GM12872 (cell line): ENCODE measurements at regions not wholly inside any gene's neighbourhood (a gene's known extent, or its start where the extent isn't known, plus 50 kb on each side); places are given as distances from the start of the nearest gene placed in this dataset.

Experiments
- TF ChIP-seq, protein P1 (sequence below): IDR thresholded peaks from 3 replicates; pipeline ENCODE4 v1.5.1; 2011; ENCODE audit warnings: low read depth, mild to moderate bottlenecking, low read length, moderate library complexity; ENCODE audit not compliant: insufficient read depth

DNA sequence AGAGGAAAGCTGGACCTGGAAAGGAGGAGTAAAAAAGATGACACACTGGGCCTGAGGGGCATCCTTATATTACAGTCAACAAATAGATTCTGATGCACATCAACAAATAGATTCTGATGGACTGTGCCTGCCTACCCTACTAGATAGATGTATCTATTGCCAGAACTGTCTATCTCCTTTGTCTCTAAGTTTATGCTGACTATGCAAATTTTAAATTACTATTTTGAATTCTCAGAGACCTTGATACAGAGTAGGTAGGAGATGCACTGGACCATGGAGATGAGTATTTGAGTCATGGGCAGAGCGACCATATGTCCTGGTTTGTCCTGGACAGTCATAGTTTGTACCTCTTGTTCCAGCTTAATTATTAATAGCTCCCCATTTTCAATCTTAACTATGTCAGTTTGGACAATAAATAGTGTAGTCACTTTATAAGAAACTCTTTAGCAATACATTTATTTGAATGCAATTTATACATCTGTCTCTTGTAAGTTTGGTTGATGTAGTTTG lies 247.9 kb upstream of the PPP1R2C start:
- TF ChIP-seq, protein P1, sequence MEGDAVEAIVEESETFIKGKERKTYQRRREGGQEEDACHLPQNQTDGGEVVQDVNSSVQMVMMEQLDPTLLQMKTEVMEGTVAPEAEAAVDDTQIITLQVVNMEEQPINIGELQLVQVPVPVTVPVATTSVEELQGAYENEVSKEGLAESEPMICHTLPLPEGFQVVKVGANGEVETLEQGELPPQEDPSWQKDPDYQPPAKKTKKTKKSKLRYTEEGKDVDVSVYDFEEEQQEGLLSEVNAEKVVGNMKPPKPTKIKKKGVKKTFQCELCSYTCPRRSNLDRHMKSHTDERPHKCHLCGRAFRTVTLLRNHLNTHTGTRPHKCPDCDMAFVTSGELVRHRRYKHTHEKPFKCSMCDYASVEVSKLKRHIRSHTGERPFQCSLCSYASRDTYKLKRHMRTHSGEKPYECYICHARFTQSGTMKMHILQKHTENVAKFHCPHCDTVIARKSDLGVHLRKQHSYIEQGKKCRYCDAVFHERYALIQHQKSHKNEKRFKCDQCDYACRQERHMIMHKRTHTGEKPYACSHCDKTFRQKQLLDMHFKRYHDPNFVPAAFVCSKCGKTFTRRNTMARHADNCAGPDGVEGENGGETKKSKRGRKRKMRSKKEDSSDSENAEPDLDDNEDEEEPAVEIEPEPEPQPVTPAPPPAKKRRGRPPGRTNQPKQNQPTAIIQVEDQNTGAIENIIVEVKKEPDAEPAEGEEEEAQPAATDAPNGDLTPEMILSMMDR, result no peak

DNA sequence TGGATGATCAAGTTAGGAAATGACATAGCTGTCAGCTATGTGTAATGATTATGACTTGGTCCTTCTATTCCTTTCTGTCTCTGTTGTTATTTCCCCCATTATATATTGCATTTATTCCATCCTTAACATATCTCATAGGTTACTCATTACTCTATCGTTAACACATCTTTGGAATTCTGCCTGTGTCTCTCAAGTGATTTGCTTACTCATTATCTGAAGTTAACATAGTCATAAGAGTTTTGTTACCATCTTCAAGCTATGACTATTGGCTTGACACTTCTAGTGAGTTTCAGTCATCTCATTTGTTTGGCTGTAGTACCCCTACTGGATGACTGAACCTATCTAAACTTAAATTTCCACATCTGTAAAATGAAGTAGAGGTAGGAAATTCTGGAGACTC lies 286.1 kb upstream of the PPP1R2C start:
- TF ChIP-seq, protein P1, result no peak

DNA sequence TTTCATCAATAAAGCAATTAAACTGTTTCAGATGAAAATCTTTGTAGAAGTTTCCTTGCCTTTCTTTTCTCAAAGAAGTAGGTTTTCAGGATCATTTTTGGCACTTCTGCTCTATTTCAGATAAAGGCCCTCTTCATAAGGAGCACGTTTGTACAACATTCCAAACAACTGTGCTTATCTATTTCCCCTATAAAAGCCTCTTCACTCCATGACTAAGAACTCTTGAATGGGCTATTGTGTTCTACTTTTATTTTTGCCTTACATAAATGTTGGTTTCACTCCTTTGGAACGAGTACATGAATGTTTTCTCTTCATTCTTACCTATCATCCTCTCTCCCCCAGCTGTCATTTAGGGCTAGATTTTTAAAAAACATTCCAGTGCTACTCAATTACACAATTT lies 288.0 kb upstream of the PPP1R2C start:
- TF ChIP-seq, protein P1, result no peak

DNA sequence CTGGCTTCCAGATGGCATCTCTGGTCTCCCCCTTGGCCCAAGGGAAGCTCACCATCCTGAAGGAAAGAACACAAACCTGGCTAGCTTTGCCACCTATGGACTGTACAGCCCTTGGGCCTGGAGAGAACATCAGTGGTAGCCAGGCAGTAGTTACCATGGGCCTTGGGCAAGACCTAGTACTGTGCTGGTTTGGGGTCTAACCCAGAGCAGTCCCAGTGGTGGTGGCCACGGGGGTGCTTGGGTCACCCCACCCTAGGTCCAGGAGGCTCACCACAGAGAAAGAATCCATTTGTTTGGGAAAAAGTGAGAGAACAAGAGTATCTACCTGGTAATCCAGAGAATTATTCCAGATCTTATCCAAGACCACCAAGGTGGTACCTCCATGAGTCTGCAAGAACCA lies 290.7 kb upstream of the PPP1R2C start:
- TF ChIP-seq, protein P1, result no peak

DNA sequence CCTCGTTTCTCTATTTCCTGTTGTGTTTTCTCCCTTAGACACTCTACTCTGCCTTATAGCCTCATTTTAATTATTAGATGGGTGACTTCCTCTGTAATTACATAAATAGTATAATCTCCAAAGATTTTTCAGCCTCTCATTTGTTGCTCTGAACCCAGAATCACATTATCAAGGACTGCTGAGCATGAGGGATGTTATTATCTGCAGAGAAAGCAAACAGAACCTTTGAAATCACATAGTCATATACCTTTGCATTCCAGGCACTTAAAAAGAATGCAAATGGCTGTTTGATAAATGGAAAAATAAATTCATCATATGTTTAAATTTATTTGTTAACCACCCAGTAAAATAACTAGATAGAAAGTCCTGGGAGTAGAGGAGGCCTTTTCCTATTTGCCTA lies 305.1 kb upstream of the PPP1R2C start:
- TF ChIP-seq, protein P1, result no peak

DNA sequence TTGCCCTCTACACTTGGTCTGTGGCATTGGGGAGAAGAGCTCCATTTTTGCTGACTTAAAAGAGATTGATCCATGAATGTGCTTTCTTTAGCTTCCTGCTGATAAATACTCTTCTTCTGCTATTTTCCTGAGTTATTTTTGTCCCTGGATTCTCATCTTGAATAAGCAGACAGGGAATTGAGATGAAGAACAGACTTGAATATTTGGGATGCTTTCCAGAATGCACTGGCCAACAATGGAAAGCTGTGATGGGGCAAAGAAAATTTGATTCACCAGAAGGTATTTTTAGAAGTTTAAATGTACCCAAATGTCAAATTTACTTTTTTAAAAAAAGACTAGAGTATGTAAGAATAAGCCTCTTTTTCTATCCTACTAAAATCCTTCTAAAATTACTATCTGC lies 309.9 kb upstream of the PPP1R2C start:
- TF ChIP-seq, protein P1, result no peak

DNA sequence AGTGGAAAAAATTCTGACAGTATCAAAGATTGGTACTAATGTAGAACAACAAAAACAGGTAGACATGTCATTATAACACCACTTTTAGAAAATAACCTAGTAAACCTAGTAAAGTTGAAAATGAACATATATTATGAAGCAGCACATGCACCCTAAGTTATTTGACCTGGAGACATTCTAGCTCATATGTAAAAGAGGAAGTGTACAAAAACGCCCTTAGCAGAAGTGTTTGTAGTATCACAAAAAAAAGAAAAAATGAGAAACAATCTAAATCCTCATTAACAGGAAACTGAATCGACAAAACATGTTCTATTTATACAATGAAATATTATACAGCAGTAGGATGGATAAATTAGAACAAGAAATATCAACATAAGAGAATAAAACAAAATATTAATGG lies 318.9 kb upstream of the PPP1R2C start:
- TF ChIP-seq, protein P1, result no peak
